NCI-H1092 treated with DMSO at 0.1 percent for 48 hours (cell line): ENCODE measurements at regions not wholly inside any gene's neighbourhood (a gene's known extent, or its start where the extent isn't known, plus 50 kb on each side); places are given as distances from the start of the nearest gene placed in this dataset.

Experiments
- DNase-seq: peaks from one replicate; lab custom pipeline; 2025; lab: John Stamatoyannopoulos, UW

DNA sequence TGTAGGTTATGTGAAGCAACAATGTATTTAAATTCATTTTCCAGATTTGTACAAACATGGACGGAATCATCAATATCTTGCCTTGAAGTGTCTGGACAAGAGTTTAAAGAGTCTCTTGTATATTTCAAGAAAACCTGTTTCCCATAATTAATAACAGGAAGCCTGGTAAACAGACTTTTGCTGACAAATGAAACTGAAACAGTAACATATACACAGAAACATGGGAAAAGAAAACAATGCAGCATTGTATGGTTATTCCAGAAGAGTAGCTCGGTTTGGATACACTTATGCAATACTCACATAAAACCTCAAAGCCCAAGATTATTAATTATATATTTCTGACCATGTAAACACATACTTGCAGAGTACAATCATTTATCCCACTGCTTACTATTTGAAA, 265.5 kb downstream of the PTPRC start:
- no peak for DNase-seq

DNA sequence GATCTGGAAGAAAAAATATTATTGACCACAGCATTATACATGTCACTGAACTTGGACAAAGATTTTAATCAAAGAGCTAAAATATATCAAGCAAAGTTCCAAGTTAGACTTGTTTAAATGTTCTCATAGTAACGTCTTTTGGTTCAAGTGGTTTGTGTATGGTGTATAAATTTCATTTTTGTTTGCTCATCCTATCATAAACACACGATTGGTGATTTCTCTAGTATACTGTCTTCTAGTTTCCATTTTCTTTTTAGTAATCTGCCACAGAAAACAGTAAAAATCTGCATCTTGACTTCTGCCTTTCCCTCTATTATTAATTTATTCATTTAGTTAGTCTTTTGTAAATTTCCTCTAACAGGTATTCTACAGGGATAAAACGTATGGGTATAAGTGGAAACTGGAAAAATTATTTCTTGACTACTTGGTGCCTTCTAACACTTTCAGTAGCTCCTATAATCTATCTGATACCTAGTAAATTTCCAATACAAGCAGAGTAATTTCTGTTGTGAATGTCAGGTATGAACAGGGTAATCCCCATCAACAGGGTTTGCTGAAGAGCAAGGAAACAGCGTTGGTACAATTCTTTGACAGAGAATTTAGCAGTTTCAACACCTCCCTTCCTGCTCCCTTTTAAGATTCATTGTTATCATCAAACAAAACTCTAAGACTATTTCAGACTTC, 268.0 kb downstream of the PTPRC start:
- DNase-seq, result no peak

DNA sequence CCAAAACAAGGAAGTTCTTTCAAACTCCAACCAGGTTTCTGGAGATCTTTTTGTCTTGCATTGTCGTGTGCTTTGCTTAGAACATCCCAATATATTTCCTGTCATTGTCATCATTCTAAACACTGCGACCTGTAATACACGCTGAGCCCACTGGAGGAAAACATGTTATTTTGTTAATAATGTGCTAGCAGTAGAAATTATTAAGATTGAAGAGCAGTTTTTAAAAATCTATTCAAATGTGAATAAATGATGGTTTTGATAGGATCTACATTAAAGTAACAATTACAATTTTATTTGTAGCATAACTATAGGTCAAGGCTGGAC, 268.5 kb downstream of the PTPRC start:
- no peak for DNase-seq

DNA sequence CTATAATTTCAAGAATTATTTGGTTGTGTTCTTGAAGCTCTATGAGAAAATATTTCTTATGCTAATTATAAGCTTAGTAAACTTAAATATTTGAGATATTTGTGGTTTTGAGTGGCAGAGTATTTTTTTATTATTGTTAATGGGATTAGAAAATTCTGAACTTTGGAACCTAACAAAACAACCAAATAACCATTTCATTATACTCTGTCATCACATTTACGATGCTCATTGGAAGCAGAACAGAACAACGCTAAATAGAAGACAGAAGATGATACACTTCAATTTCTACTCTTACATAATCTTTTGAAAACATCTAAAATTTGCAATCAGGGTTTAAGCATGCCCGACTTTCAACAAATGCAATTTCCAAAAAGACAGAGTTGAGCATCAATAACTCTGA, 270.2 kb downstream of the PTPRC start:
- no peak for DNase-seq

DNA sequence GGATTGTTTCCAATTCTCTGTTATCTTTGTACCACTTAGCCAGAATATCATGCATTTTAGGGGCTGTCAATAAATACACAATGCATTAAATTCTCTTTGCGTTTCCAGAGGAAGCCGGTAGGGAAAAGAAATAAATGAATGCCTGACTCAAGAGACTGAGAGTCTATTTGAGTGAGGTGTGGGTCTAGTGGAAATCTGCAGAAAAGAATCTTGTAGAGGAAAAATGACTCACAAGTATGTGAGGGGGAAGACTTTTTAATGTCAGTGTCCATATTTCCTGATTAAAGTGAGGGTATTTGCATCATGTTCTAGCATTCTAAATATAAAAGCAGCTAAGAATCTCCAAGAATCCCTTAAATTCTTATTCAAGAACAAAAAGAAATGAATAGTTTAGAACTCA, 271.1 kb downstream of the PTPRC start:
- DNase-seq, result no peak

DNA sequence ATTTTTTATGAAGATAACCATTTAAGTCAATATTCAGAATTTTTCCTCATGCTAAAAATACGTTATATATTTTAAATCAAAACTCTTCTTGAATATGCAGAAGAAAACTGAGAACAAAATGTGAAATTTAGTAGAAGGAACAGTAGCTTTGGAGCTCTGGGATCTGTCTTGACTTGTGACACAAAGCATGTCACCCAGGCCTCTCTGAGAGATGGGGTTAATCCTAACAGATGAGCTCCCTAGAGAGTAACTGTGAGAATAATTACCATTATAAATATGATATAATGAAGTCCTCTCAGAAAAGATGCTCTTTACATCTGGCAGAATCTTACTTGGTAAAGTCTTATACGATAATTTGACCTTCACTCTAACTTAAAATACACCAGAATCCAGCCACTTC, 272.0 kb downstream of the PTPRC start:
- DNase-seq, result no peak

DNA sequence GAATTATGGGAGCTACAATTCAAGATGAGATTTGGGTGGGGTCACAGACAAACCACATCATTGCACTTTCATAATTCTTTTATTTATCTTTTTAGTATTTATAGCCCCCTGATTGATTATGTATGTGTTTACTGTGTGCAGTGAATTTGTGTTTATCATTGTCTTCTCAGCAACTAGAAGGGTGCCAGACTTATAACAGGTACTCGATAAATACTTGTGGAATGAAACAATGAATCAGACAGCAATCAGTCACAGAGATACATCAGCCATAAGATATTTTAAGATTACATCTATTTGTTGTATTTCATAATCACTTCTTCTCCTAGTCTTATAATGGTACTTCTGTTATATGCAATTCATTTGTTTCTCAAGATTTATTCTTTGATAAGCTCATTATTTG, 273.2 kb downstream of the PTPRC start:
- no peak for DNase-seq

DNA sequence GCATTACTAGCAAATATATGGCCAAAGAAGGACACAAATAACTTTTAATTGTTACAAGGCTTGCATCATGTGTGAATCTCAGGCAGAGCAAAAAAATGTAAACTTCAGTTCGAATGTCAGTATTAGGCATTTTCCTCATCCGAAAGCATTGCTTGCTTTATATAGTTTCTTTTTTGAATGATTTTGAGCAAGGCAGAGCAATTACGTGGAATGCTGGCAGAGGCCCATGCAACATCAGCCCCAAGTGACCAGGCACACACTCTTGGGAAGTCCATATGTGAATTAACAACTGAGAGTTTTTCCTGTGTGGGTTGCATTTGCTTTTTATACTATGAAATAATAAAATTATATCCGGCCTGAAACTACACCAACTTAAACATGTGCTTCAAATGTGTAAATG, 274.8 kb downstream of the PTPRC start:
- DNase-seq, result no peak

DNA sequence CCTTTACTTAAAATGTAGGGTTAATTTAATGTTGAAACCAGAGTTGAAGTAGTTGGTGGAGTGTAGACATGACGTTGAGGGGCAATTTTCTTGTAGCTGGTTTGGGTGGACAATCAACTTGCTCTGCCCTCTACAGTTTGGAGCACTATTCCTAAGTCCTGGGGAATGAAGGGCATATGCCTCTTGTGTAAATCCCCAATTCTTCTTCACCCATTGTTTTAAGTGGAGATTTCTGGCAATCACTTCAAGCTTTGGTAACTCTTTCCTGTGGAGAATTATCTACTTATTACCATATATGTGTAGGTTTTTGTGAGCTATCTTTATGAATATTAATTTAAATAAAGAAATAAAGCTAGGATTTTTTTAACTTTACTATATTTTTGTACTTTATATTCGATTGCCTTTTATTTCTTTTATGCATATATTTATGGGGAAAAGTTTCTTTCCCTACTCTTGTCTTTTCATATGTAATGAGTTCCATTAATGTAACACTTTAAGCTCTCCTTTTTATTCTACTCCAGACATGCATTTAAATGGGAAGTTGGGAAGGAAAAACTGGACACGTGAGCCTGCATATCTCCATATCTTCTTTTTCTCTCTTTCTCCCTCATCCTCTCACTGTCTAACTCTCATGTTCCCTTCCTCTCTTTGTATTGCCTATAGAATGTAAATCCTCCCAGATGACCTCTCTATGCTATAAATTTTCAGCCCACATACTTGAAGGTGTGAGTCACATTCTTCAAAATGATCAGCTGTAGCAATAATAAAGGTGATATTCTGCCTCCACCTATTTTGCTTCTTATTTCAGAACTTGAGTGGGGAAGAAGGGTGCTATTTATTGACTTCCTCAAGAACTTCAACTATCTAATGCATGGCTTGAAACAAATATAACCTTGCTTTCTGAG, 276.7 kb downstream of the PTPRC start:
- no peak for DNase-seq

DNA sequence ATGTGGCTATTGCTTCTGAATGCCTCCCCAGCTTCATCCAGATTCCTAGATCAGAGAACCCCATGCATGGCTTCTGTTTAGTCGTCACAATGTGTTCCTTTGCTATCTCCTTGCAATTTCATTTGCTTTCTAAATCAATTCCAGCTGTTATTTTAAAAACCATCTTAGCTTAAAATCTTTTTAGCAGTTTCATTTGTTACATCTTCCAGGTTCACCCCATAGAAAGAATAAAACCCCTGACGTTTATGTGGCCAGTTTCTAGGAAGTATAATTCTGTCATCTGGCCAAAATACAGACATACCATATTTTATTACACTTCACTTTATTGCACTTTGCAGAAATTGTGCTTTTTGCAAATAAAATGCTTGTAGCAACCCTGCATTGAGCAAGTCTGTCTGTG, 278.4 kb downstream of the PTPRC start:
- DNase-seq, result no peak

DNA sequence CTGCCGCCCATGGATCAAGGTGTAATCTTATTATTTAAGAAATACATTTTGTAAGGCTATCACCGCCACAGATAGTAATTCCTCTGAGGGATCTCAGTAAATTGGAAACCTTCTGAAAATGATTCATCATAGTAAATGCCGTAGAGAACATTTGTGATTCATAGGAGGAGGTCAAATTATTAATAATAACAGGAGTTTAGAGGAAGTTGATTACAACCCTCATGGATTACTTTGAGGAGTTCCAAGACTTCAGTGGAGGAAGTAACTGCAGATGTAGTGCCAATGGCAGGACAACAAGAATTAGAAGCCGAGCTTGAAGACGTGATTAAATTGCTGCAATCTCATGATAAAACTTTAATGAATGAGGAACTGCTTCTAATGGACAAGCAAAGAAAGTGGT, 280.1 kb downstream of the PTPRC start:
- no peak for DNase-seq

DNA sequence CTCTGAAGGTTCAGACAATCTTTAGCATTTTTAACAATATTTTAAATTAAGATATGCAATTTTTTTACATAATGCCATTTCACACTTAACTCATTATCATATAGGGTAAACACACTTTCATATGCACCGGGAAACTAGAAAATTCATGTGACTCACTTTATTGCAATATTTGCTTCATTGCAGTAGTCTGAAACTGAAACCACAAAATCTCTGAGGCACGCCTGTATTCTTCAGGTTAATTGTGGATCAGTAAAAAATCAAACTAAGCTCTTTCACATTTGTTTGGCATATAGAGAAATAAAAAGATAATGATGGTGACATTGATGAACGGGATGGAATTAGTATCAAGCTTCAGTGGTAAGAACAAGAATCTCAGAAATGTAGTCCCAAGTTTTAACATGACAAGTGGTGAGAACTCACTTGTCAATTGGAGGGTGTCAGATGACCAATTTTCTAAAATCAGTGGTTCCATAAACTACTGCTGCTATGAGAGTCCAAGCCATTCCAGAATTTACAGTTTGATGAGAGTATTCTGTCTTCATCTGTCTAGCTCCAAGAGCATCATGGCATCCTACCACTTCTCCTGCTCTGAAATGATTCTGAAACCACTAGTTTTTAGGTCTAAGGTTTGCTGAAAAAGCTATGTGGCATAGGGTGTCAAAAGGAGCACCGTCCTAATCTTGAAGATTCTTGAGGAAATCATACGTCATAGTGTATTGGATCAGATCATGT, 281.0 kb downstream of the PTPRC start:
- no peak for DNase-seq

DNA sequence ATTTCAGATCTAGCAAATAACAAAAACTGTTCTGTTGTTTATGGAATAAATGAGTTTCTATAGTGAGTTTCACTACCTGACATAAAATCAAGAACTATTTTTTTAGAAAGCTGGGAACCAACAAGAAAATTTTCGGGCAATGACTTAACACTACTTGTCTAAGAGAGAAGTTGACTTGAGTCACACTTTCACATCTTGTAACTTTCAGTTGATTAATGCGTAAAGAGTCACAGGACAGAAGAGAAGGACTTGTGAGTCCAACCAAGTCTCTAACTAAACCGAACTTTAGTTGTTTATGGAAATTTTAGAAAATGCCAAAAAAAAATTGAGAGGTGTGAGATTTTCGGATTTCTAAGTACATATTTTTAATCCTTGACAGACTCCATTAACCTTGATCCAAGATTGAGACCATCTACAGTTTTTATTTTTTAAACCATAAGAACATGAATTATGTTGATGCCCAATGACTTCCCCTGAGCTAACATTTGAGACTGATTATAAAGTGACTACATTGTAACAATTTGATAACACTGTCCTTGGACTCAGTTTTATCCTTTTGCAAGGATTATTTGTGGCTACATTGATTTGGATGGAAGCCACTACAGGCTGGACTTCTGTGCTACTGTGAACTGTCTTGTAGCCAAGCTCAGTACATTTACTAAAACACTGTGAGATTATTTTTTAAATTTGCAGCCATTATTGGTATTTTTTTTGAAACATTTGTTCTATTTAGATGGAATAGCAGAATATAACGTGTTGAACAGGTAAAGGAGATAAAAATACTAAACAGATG, 284.0 kb downstream of the PTPRC start:
- no peak for DNase-seq

DNA sequence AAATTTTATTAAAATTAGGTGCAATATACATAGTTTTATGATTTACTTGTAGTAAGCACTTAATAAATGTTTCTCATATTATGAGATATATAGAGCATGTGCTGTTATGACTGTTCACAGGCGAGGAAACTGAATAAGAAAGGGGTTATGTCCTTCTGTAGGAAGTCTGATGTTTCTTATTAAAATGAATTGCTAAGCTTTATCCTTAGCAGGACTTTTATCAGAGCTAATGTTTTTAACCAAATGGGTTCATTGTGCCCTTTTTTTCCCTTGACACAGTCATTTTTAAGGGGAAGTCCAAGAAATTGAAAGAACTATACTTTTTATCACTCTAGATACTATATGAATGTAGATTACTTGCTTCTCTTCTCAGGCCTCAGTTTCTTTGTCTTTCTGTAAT, 285.2 kb downstream of the PTPRC start:
- DNase-seq, result no peak

DNA sequence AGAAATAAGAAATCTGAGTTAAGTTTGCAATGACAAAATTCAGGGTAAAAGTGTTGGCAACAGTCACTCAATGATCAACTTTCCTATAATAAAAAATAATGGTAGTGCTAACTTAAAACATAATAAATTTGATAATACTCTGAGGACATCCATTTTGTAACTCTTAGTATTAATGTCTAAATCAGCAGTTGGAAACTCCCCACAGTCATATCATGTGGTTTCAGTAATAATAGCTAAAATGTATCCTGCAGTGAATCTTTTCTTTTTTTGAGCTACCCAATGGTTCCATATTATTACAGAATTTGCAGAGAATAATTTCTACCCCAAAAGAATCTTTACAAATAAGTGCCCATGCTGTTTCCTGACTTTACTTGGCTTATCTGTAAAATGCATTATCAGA, 286.7 kb downstream of the PTPRC start:
- DNase-seq, result no peak

DNA sequence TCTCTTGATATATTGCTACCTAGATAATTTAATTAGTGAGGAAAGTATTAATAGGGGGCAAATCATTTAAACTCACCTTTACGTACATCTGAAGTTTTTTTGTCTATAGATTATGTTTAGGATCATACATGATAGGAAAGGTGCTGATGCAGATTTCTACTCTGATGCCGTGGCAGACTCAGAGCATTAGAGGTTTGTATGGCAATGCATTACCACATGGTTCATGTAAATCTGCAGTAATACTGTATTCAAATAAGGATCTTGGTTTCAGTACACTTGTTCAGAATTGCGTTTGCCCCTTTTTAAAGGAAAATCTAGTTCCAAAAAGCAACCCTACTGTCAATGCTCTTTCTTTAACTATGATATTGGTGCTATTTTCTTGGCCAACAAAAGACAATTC, 288.3 kb downstream of the PTPRC start:
- DNase-seq, result no peak

DNA sequence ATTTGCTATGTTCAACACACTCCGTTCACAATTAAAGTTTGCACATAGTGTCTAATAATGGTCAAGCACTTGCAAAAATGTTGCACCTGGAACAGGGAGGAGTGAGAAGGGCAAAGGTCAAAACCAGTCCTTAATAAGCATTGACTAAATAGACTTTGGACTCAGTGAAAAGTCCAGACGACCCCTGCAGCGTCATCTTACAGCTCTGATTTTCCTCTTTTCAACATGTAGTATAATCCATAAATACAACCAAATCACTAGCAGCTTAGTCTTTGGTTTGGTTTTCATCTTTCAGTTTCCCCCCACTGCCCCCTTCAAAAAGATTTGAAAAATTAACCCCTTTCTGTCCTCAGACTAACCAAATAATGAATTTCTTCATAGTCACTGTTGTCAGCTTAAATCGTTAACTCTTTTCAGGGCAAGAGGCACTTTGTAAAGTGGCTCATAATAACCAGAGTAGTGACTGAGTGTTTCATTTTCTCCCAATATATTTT, 290.3 kb downstream of the PTPRC start:
- DNase-seq, result peak; percentile 17

DNA sequence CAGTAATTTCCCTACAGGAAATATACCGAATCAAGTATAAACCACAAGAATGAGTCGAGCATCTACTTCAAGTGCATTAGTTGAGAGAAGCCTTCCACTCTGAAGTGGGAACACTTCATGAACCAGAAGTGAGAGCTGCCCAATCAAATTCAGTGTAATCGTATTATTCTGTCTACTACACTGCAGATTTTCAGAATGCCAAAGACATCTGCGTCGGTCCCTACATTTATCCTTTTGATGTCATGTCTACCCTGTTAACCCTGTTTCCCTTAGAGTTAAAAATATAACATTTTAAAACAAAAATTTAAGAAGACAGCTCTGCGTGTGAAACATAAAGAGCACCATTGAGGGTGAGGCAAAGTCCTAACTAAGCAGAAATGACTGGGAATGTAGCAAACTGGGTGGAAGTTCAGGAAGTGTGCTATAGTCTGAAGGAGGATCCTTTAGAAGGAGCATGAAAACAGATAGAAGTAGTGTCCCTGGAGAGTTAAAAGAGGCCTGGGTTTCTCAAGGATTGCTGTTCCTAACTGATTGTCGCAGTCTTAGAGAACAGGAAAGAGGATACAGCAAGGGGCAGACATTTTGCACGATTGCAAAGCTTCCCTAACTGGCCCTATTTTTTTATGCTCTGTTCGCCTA, 291.2 kb downstream of the PTPRC start:
- no peak for DNase-seq

DNA sequence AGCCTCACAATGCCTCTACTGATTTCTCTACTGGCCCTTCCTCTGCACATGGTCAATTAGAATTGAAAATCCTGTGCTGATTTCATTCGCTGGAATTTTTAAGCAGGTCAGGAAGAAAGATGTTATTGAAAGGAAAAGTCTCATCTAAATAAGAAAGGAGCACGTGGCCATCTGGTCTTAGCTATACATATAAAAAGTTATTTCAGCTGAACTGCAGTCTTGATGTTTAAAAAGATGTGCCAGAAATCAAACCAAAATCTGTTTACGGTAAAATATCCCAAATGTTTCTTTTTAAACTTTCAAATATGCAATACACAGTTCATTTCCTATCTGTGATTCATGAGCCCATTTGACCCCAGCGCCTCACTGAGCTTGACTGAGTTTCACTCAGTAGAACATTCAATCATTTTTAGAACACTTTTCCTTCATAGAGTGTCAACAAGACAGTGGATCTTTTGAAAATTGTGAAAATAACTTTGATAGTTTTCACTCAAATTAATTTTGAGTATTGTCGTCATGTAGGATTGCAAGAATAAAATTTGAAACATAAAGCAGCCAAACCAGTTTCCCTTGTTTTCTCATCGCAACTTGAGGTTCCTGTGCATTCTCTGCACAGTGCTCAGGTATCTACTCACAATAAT, 293.6 kb downstream of the PTPRC start:
- DNase-seq, result no peak

DNA sequence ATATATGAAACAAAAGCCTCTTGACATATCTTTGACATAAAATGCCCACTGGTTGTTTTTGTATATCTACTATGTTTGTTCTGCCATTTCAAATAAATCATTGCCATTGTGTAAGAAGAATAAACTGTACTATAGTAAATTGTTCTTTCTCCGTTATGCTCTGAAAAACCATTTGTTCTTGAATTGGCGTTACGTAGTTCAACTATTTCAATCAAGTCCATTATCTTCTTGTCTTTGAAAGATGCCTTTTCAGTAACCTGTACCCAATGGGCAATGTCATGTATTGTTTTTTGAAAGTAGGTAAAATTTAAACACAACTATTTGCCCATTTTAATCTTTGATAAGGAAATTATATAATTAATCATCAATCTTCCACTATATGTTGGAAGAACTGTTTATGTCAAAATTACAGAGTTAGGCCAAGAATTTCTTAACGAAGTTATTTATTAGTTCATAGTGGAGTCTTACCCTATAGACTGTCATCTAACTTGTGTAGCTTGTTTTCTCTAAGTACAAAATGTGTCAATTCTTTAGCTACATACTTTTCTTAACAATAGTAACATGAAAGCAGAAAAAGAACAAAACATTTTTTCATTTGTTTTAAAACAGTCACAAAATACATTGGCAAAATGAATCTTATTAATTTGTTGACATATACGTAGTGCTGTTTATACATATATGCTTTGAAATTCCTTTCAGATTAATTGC, 294.8 kb downstream of the PTPRC start:
- no peak for DNase-seq
